Type B pancreatic cell (in vitro differentiated cells): ENCODE measurements at regions not wholly inside any gene's neighbourhood (a gene's known extent, or its start where the extent isn't known, plus 50 kb on each side); places are given as distances from the start of the nearest gene placed in this dataset.
"Not testable (repeated sequence)": the region's sequence is repeated elsewhere in the genome, so short reads cannot be mapped to it uniquely, and the experiment has no call there.

Source experiments
- DNase-seq: peaks from one replicate; pipeline ENCODE4 v3.0.0; 2021; ENCODE audit warnings: mixed read lengths; ENCODE audit not compliant: unreplicated experiment; ENCODE audit errors: extremely low spot score
- H3K27ac Mint-ChIP-seq: 2 replicates; pipeline ENCODE4 v1.8.0; 2021; ENCODE audit warnings: mild to moderate bottlenecking, mixed read lengths
- H3K27me3 Mint-ChIP-seq: 2 replicates; pipeline ENCODE4 v1.8.0; 2021; ENCODE audit warnings: mixed read lengths
- H3K36me3 Mint-ChIP-seq: 2 replicates; pipeline ENCODE4 v1.8.0; 2021; ENCODE audit warnings: mixed read lengths
- H3K4me1 Mint-ChIP-seq: one replicate; pipeline ENCODE4 v1.8.0; 2021; ENCODE audit warnings: mixed read lengths; ENCODE audit not compliant: unreplicated experiment
- H3K4me3 Mint-ChIP-seq: 2 replicates; pipeline ENCODE4 v1.8.0; 2021; ENCODE audit warnings: mild to moderate bottlenecking, mixed read lengths
- H3K9me3 Mint-ChIP-seq: 2 replicates; pipeline ENCODE4 v1.8.0; 2021; ENCODE audit warnings: mixed read lengths
- TF ChIP-seq, protein P1 (sequence below): fragments of 200-600 bp; sonication (generic); conservative IDR thresholded peaks from 2 replicates; pipeline ENCODE4 v1.5.0; 2021; ENCODE audit warnings: antibody characterized with exemption, mild to moderate bottlenecking

DNA sequence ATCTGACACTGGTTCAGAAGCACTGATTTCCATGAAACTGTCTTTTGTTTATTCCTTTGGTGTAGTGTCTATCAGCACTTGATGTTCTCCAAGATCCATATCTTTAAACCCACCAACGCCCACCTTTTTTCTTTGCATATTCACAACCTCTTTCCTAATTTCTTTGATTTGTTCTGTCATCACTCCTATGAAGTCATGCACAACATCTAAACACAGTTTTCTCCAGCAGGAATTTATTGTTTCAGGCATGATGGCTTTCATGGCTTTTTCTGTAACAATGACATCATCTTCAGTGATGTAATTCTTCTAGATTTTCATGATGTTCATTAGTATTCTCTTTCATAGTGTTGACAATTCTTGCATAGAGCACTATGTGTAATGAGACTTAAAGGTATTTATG lies 219.6 kb upstream of the POU1F1 start:
- H3K36me3 Mint-ChIP-seq: no peaks in the 10 kb centered on the region
- H3K27me3 Mint-ChIP-seq: peaks cover 8% of the 10 kb centered on the region
- no peaks in the 10 kb centered on the region for H3K4me1 Mint-ChIP-seq
- no peak overlapping the region for H3K4me3 Mint-ChIP-seq
- DNase-seq: no peak
- H3K9me3 Mint-ChIP-seq: no peaks in the 10 kb centered on the region
- H3K27ac Mint-ChIP-seq: no peak overlapping the region
- TF ChIP-seq, protein P1, sequence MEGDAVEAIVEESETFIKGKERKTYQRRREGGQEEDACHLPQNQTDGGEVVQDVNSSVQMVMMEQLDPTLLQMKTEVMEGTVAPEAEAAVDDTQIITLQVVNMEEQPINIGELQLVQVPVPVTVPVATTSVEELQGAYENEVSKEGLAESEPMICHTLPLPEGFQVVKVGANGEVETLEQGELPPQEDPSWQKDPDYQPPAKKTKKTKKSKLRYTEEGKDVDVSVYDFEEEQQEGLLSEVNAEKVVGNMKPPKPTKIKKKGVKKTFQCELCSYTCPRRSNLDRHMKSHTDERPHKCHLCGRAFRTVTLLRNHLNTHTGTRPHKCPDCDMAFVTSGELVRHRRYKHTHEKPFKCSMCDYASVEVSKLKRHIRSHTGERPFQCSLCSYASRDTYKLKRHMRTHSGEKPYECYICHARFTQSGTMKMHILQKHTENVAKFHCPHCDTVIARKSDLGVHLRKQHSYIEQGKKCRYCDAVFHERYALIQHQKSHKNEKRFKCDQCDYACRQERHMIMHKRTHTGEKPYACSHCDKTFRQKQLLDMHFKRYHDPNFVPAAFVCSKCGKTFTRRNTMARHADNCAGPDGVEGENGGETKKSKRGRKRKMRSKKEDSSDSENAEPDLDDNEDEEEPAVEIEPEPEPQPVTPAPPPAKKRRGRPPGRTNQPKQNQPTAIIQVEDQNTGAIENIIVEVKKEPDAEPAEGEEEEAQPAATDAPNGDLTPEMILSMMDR: no peak

DNA sequence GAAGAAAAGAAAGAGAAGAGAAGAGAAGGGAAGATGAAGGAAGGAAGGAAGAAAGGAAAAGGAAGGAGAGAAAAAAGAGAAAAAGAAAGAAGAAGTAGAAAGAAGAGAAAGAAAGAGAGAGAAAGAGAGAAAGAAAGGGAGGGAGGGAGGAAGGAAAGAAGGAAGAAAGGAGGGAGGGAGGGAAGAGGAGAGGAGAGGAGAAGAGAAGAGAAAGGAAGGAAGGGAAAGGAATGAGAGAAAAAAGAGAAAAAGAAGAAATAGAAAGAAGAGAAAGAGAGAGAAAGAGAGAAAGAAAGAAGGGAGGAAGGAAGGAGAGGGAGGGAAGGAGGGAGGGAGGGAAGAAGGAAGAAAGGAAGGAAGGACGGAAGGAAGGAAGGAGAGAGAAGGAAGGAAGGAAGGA lies 217.9 kb upstream of the POU1F1 start:
- Mint-ChIP-seq H3K9me3 (no peaks in the 10 kb centered on the region), H3K36me3 (no peaks in the 10 kb centered on the region), H3K27ac (no peak overlapping the region), H3K4me1 (no peaks in the 10 kb centered on the region), H3K27me3 (peaks cover 8% of the 10 kb centered on the region), H3K4me3 (no peak overlapping the region)
- TF ChIP-seq, protein P1: no peak
- DNase-seq: no peak

DNA sequence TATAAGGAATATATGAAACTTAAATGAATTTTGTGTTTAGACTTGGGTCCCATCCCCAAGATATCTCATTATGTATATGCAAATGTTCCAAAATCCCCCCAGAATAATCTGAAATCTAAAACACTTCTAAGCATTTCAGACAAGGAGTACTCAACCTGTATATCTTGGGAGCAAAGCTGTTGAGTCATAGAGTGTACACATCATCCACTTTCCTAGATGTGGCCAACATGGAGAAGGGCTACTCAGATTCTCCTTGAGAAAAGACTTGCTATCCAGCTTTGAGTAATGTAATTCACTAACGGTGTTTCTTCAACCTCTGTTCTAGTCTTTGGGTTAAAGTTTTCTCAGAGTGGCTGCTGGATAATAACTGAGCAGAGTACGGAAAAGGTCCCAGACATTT lies 215.5 kb upstream of the POU1F1 start:
- no peak overlapping the region for H3K27ac Mint-ChIP-seq

DNA sequence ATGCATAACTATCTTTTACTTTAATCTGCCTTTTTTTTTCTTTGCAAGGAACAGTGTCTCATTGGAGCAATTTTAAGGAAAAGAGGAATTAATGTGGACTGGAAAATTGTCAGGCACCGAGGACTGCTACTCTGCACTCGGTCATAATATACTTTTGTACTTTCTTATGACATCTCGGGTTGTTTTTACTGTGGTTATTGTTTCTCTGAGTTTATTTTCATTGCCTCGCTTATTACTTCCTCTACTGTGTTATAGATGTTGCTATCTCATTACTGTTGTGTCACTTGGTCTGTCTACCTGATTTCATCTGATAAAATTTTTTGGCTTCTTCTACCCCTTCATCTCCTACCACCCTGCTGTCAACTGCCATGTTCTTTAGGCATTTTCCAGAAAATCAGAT lies 213.5 kb upstream of the POU1F1 start:
- TF ChIP-seq, protein P1: no peak
- no peaks in the 10 kb centered on the region for H3K27me3 Mint-ChIP-seq
- no peak for DNase-seq
- no peak overlapping the region for H3K4me3 Mint-ChIP-seq
- no peaks in the 10 kb centered on the region for H3K4me1 Mint-ChIP-seq
- no peaks in the 10 kb centered on the region for H3K36me3 Mint-ChIP-seq
- H3K27ac Mint-ChIP-seq: no peak overlapping the region
- H3K9me3 Mint-ChIP-seq: no peaks in the 10 kb centered on the region

More for the DNA sequence above, 215.5 kb upstream of the POU1F1 start:
- Mint-ChIP-seq H3K4me1 (no peaks in the 10 kb centered on the region), H3K4me3 (no peak overlapping the region), H3K9me3 (no peaks in the 10 kb centered on the region), H3K27me3 (no peaks in the 10 kb centered on the region), H3K36me3 (no peaks in the 10 kb centered on the region)
- TF ChIP-seq, protein P1: no peak
- no peak for DNase-seq

DNA sequence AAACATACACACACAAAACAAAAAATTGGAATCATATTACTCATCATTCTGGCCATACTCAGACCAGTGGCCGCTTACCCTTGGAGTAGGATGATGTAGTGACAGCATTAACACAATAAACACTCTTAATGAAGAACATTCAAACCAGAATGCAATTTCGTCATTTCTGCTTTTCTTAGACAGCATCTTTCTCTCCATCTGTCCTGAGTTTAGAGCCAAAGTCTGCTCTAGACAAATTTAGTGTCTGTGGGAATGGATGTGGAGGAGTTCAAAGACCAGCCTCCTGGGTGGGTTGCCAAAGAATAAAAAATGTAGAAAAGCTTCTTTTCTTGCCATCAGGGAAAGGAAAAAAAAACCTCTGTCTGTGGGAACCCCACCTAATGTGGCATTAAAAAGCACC lies 212.4 kb upstream of the POU1F1 start:
- no peak overlapping the region for H3K4me3 Mint-ChIP-seq
- no peak for DNase-seq

DNA sequence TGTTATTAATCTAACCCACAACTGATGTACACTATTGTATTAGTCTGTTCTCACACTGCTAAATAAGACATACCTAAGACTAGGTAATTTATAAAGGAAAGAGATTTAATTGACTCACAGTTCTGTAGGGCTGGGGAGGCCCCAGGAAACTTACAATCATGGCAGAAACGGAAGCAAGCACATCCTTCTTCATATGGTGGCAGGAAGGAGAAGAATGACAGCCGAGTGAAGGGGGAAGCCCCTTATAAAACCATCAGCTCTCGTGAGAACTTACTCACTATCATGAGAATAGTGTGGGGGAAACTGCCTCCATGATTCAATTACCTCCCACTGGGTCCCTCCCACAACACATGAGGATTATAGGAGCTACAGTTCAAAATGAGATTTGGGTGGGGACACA lies 210.3 kb upstream of the POU1F1 start:
- not testable (repeated sequence) for H3K4me1 Mint-ChIP-seq, H3K9me3 Mint-ChIP-seq, H3K27ac Mint-ChIP-seq, H3K36me3 Mint-ChIP-seq, H3K27me3 Mint-ChIP-seq, H3K4me3 Mint-ChIP-seq, DNase-seq

More for the DNA sequence above, 212.4 kb upstream of the POU1F1 start:
- H3K27ac Mint-ChIP-seq: no peak overlapping the region
- H3K4me1 Mint-ChIP-seq: no peaks in the 10 kb centered on the region
- H3K27me3 Mint-ChIP-seq: no peaks in the 10 kb centered on the region
- TF ChIP-seq, protein P1: no peak
- no peaks in the 10 kb centered on the region for H3K36me3 Mint-ChIP-seq
- H3K9me3 Mint-ChIP-seq: no peaks in the 10 kb centered on the region
